Upper lobe of right lung (tissue), 1 donor: ENCODE measurements at regions not wholly inside any gene's neighbourhood (a gene's known extent, or its start where the extent isn't known, plus 50 kb on each side); places are given as distances from the start of the nearest gene placed in this dataset.

Experiments used
- ATAC-seq: fragments of 200-7000 bp; cut with Tn5 transposase; one replicate; pipeline ENCODE4 v1.9.1; 2020; ENCODE audit warnings: mild to moderate bottlenecking, moderate library complexity
- DNase-seq: peaks from one replicate; pipeline ENCODE4 v3.0.0-alpha.2; 2020
- H3K27ac ChIP-seq: fragments of 200-600 bp; one replicate; pipeline ENCODE4 v1.8.0; 2022
- H3K27me3 ChIP-seq: fragments of 200-600 bp; one replicate; pipeline ENCODE4 v1.8.0; 2022; ENCODE audit warnings: mild to moderate bottlenecking
- H3K36me3 ChIP-seq: fragments of 200-600 bp; one replicate; pipeline ENCODE4 v1.8.0; 2022
- H3K4me1 ChIP-seq: fragments of 200-600 bp; one replicate; pipeline ENCODE4 v1.8.0; 2022
- H3K4me3 ChIP-seq: fragments of 200-600 bp; one replicate; pipeline ENCODE4 v1.8.0; 2022; ENCODE audit warnings: mild to moderate bottlenecking
- H3K9me3 ChIP-seq: fragments of 200-600 bp; one replicate; pipeline ENCODE4 v1.8.0; 2022
- CTCF ChIP-seq: fragments of 200-600 bp; IDR thresholded peaks from one replicate; pipeline ENCODE4 v1.8.0; 2022; ENCODE audit warnings: antibody characterized with exemption
- intact Hi-C: fragments of 100-400 bp; cut with DNase I; formaldehyde crosslinking; loops from one replicate; pipeline ENCODE4 v1.11.0; 2022
- donor health status: DM: no; HTN: yes; CAD: no; lungs with severe emphysema.

- intact Hi-C loops, result no loop called here
- ATAC-seq (no peak), DNase-seq (no peak)
- Histone ChIP-seq H3K9me3 (no peaks in the 10 kb centered on the region), H3K4me3 (no peak overlapping the region), H3K27ac (no peak overlapping the region), H3K36me3 (no peaks in the 10 kb centered on the region), H3K4me1 (no peaks in the 10 kb centered on the region), H3K27me3 (peaks cover 30% of the 10 kb centered on the region)
- no peak for TF ChIP-seq CTCF
Measured at GRCh38 chr18:78868330-78869316, 111.0 kb upstream of the SALL3 start.

GRCh38 chr18:78871618-78872017, 108.0 kb upstream of the SALL3 start:
- H3K4me1 ChIP-seq, result no peaks in the 10 kb centered on the region
- intact Hi-C loops, result no loop called here
- no peak for ATAC-seq
- H3K4me3 ChIP-seq, result no peak overlapping the region
- TF ChIP-seq CTCF, result no peak
- no peaks in the 10 kb centered on the region for H3K36me3 ChIP-seq
- no peaks in the 10 kb centered on the region for H3K9me3 ChIP-seq
- no peak overlapping the region for H3K27ac ChIP-seq
- peaks cover 31% of the 10 kb centered on the region for H3K27me3 ChIP-seq
- DNase-seq, result no peak

GRCh38 chr18:78873926-78874500, 105.6 kb upstream of the SALL3 start:
- Histone ChIP-seq H3K27me3 (peaks cover 31% of the 10 kb centered on the region), H3K4me3 (no peak overlapping the region), H3K9me3 (no peaks in the 10 kb centered on the region), H3K4me1 (no peaks in the 10 kb centered on the region), H3K36me3 (no peaks in the 10 kb centered on the region), H3K27ac (no peak overlapping the region)
- no peak for TF ChIP-seq CTCF
- intact Hi-C loops, result no loop called here
- DNase-seq (no peak), ATAC-seq (no peak)

- Histone ChIP-seq H3K27ac (no peak overlapping the region), H3K4me3 (no peak overlapping the region), H3K27me3 (peaks cover 31% of the 10 kb centered on the region), H3K4me1 (no peaks in the 10 kb centered on the region), H3K36me3 (no peaks in the 10 kb centered on the region), H3K9me3 (no peaks in the 10 kb centered on the region)
- peak; percentile 56 for TF ChIP-seq CTCF
- intact Hi-C loops, result no loop called here
- ATAC-seq (peak; percentile 66), DNase-seq (no peak)
Measured at GRCh38 chr18:78875016-78875777, 104.4 kb upstream of the SALL3 start.

GRCh38 chr18:78875778-78876650, 103.6 kb upstream of the SALL3 start:
- H3K4me1 ChIP-seq, result no peaks in the 10 kb centered on the region
- H3K27me3 ChIP-seq, result peaks cover 27% of the 10 kb centered on the region
- ATAC-seq (peak; percentile 45), DNase-seq (no peak)
- no peaks in the 10 kb centered on the region for H3K9me3 ChIP-seq
- TF ChIP-seq CTCF, result no peak
- intact Hi-C loops, result no loop called here
- no peak overlapping the region for H3K4me3 ChIP-seq
- no peaks in the 10 kb centered on the region for H3K36me3 ChIP-seq
- no peak overlapping the region for H3K27ac ChIP-seq
